Loucy (cell line): ENCODE measurements at regions not wholly inside any gene's neighbourhood (a gene's known extent, or its start where the extent isn't known, plus 50 kb on each side); places are given as distances from the start of the nearest gene placed in this dataset.

Source experiments
- H2AFZ ChIP-seq: fragments of 200-600 bp; sonication (generic); 2 replicates; pipeline ENCODE4 v1.6.0; 2016; ENCODE audit warnings: antibody characterized with exemption, mild to moderate bottlenecking, low read length, moderate library complexity
- H3F3A ChIP-seq: fragments of 200-600 bp; 2 replicates; pipeline ENCODE4 v1.6.0; 2016; ENCODE audit warnings: antibody characterized with exemption, low read depth, mild to moderate bottlenecking
- H3K27me3 ChIP-seq: fragments of 200-600 bp; sonication (generic); 2 replicates; pipeline ENCODE4 v1.6.1; 2014; ENCODE audit warnings: low read length, mild to moderate bottlenecking; ENCODE audit not compliant: insufficient read depth, poor library complexity, severe bottlenecking
- H3K36me3 ChIP-seq: fragments of 200-600 bp; sonication (generic); 2 replicates; pipeline ENCODE4 v1.6.1; 2016; ENCODE audit warnings: low read length; ENCODE audit not compliant: insufficient read depth
- H3K4me1 ChIP-seq: fragments of 200-600 bp; sonication (generic); 2 replicates; pipeline ENCODE4 v1.5.1; 2014; ENCODE audit warnings: low read length, mild to moderate bottlenecking; ENCODE audit not compliant: insufficient read depth, poor library complexity, severe bottlenecking
- H3K4me2 ChIP-seq: fragments of 200-600 bp; sonication (generic); 2 replicates; pipeline ENCODE4 v1.6.0; 2014; ENCODE audit warnings: antibody characterized with exemption, low read length, low read depth, mild to moderate bottlenecking; ENCODE audit not compliant: poor library complexity, severe bottlenecking
- H3K4me3 ChIP-seq: fragments of 200-600 bp; sonication (generic); 2 replicates; pipeline ENCODE4 v1.5.1; 2014; ENCODE audit warnings: low read length, mild to moderate bottlenecking, mixed read lengths; ENCODE audit not compliant: poor library complexity, severe bottlenecking
- H3K79me2 ChIP-seq: fragments of 200-600 bp; sonication (generic); 2 replicates; pipeline ENCODE4 v1.6.1; 2014; ENCODE audit warnings: low read length; ENCODE audit not compliant: insufficient read depth
- H3K9ac ChIP-seq: fragments of 200-600 bp; sonication (generic); 2 replicates; pipeline ENCODE4 v1.6.0; 2014; ENCODE audit warnings: mild to moderate bottlenecking, low read depth, low read length, moderate library complexity; ENCODE audit not compliant: poor library complexity, severe bottlenecking
- H3K9me2 ChIP-seq: fragments of 200-600 bp; sonication (generic); replicated peaks from 2 replicates; pipeline ENCODE4 v1.6.1; 2016; ENCODE audit warnings: low read depth, low read length, mixed read lengths
- H3K9me3 ChIP-seq: fragments of 200-600 bp; sonication (generic); 2 replicates; pipeline ENCODE4 v1.6.1; 2014; ENCODE audit warnings: mild to moderate bottlenecking, antibody characterized with exemption, low read length, low read depth; ENCODE audit not compliant: insufficient read depth
- H4K20me1 ChIP-seq: fragments of 200-600 bp; sonication (generic); 2 replicates; pipeline ENCODE4 v1.6.0; 2014; ENCODE audit warnings: antibody characterized with exemption, low read length, mild to moderate bottlenecking; ENCODE audit not compliant: insufficient read depth, poor library complexity, severe bottlenecking
- EZH2phosphoT487 ChIP-seq: fragments of 200-600 bp; IDR thresholded peaks from 2 replicates; pipeline ENCODE4 v1.6.1; 2018; ENCODE audit warnings: antibody characterized with exemption, mild to moderate bottlenecking, moderate library complexity, borderline replicate concordance
- TF ChIP-seq, protein P1 (sequence below): fragments of 200-600 bp; sonication (generic); conservative IDR thresholded peaks from 2 replicates; pipeline ENCODE4 v1.5.1; 2014; ENCODE audit warnings: mild to moderate bottlenecking, antibody characterized with exemption, low read length

DNA sequence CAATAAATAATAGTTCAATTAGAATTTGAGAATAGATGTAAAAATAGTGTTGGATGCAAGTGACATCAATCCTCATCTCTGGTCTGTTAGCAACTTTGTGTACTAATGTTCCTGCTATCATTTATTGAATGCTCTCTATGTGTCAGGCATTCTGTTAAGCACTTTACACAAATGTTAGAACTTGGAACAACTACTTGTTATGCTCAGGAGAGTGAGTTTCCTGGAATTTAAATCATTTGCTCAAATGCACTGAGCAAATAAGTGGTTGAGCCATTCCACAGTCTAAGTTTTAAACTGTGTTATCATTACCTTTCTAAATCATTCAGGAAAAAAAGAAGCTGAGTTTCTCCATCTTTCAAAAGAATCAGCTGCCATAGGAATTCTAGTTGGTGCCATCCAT is 1327.3 kb upstream of the GOT2 start:
- H3K27me3 ChIP-seq: no peaks in the 10 kb centered on the region
- TF ChIP-seq EZH2phosphoT487: no peak
- TF ChIP-seq, protein P1, sequence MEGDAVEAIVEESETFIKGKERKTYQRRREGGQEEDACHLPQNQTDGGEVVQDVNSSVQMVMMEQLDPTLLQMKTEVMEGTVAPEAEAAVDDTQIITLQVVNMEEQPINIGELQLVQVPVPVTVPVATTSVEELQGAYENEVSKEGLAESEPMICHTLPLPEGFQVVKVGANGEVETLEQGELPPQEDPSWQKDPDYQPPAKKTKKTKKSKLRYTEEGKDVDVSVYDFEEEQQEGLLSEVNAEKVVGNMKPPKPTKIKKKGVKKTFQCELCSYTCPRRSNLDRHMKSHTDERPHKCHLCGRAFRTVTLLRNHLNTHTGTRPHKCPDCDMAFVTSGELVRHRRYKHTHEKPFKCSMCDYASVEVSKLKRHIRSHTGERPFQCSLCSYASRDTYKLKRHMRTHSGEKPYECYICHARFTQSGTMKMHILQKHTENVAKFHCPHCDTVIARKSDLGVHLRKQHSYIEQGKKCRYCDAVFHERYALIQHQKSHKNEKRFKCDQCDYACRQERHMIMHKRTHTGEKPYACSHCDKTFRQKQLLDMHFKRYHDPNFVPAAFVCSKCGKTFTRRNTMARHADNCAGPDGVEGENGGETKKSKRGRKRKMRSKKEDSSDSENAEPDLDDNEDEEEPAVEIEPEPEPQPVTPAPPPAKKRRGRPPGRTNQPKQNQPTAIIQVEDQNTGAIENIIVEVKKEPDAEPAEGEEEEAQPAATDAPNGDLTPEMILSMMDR: no peak
- H2AFZ ChIP-seq: no peak overlapping the region
- H3F3A ChIP-seq: no peaks in the 10 kb centered on the region
- no peaks in the 10 kb centered on the region for H3K79me2 ChIP-seq
- no peak overlapping the region for H3K4me2 ChIP-seq
- H3K9me3 ChIP-seq: no peaks in the 10 kb centered on the region
- no peak overlapping the region for H3K4me3 ChIP-seq
- no peak overlapping the region for H3K9ac ChIP-seq
- H3K4me1 ChIP-seq: no peaks in the 10 kb centered on the region
- no peaks in the 10 kb centered on the region for H3K9me2 ChIP-seq
- H3K36me3 ChIP-seq: no peaks in the 10 kb centered on the region
- no peaks in the 10 kb centered on the region for H4K20me1 ChIP-seq

GRCh38 chr16:60060731-60061130 is 1326.6 kb upstream of the GOT2 start:
- no peak overlapping the region for H3K4me2 ChIP-seq
- H2AFZ ChIP-seq: no peak overlapping the region
- H3K9me3 ChIP-seq: no peaks in the 10 kb centered on the region
- no peaks in the 10 kb centered on the region for H3K36me3 ChIP-seq
- H3K9me2 ChIP-seq: no peaks in the 10 kb centered on the region
- no peak overlapping the region for H3K4me3 ChIP-seq
- no peaks in the 10 kb centered on the region for H3F3A ChIP-seq
- no peaks in the 10 kb centered on the region for H3K79me2 ChIP-seq
- TF ChIP-seq, protein P1: no peak
- TF ChIP-seq EZH2phosphoT487: no peak
- no peaks in the 10 kb centered on the region for H4K20me1 ChIP-seq
- H3K4me1 ChIP-seq: no peaks in the 10 kb centered on the region
- no peak overlapping the region for H3K9ac ChIP-seq
- H3K27me3 ChIP-seq: no peaks in the 10 kb centered on the region

GRCh38 chr16:60059141-60059540 is 1325.0 kb upstream of the GOT2 start:
- H3K4me3 ChIP-seq: no peak overlapping the region
- no peaks in the 10 kb centered on the region for H3K79me2 ChIP-seq
- H3K9me3 ChIP-seq: no peaks in the 10 kb centered on the region
- H3K36me3 ChIP-seq: no peaks in the 10 kb centered on the region
- no peak overlapping the region for H3K4me2 ChIP-seq
- no peaks in the 10 kb centered on the region for H3K27me3 ChIP-seq
- no peak overlapping the region for H3K9ac ChIP-seq
- no peaks in the 10 kb centered on the region for H3K4me1 ChIP-seq
- TF ChIP-seq, protein P1: no peak
- TF ChIP-seq EZH2phosphoT487: no peak
- H3K9me2 ChIP-seq: no peaks in the 10 kb centered on the region
- no peak overlapping the region for H2AFZ ChIP-seq
- H3F3A ChIP-seq: no peaks in the 10 kb centered on the region
- no peaks in the 10 kb centered on the region for H4K20me1 ChIP-seq
